ENCODE measurements at regions not wholly inside any gene's neighbourhood (a gene's known extent, or its start where the extent isn't known, plus 50 kb on each side); places are given as distances from the start of the nearest gene placed in this dataset.

GRCh38 chr1:34324879-34325440 lies 148.3 kb downstream of the C1orf94 start:
- H3K4me3 ChIP-seq (ENCODE audit: low read length), result no peak overlapping the region
- no peak for DNase-seq (ENCODE audit: low read depth, low spot score)

GRCh38 chr1:34328281-34328799 lies 151.6 kb downstream of the C1orf94 start:
- H3K4me3 ChIP-seq (ENCODE audit: low read length), result no peak overlapping the region
- DNase-seq (ENCODE audit: low read depth, low spot score), result no peak

DNA sequence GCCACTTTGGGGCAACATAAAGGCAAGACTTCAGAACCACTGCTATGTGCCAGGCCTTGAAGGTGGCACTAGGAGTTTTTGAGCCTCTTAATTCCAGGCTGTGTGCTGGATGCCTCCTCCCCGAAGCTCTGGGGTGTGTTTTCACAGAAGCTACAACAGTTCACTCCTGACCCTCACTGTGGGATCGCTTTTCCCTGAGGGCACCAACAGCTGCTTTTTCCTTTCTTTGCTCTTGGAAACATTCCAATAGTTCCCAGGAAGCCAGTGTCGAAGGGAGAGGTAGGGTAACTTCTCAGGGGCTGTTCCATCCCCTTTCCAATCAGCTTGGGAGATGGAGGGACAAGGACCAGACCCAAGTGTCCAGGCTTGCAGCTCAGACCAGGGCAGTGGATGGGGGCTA lies 153.4 kb downstream of the C1orf94 start:
- DNase-seq (ENCODE audit: low read depth, low spot score), result no peak
- H3K4me3 ChIP-seq (ENCODE audit: low read length), result no peak overlapping the region

DNA sequence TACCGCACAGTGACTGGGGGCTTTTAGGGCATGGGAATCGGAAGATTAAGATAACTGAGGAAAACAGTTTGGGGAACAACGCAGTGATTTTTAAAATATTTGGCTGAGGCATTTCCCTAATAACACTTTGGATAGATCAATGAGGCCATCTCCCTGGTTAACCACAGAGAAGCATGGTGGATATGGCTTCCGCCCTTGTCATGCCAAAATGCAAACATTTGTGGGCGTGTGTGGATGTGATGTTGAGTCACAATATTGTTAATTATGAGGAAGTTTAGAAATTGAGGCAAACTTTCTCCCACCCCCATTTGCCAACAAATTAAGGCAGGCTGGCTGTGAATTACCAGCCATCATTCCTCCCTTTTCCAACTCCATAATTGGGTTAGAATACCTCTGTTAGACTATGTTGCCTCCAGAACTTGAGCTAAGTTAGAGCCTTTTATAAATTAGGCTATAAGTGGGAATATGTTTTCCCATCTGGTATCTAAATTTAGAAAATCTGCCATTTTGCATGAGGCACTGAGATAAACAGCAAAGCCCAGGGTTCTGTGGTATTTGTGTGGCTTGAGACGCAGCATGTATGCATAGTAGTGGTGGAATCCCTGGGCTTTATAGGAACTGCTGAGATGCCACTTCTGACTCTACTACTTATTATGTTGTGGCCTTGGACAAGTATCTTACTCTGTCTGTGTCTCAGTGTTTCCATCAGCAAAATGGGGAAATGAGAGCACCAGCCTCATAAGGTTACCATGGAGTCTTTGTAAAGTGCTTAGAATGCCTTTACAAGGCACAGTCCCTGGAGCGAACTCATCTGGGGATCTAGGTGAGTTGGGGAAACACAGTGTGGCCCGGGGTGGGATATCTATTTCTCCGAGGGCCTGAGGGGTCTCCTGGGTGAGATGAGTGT lies 154.6 kb downstream of the C1orf94 start:
- H3K4me3 ChIP-seq (ENCODE audit: low read length), result no peak overlapping the region
- DNase-seq (ENCODE audit: low read depth, low spot score), result no peak

- no peak for DNase-seq (ENCODE audit: low read depth, low spot score)
- no peak overlapping the region for H3K4me3 ChIP-seq (ENCODE audit: low read length)
Observed at GRCh38 chr1:34332996-34333395, 156.3 kb downstream of the C1orf94 start.

DNA sequence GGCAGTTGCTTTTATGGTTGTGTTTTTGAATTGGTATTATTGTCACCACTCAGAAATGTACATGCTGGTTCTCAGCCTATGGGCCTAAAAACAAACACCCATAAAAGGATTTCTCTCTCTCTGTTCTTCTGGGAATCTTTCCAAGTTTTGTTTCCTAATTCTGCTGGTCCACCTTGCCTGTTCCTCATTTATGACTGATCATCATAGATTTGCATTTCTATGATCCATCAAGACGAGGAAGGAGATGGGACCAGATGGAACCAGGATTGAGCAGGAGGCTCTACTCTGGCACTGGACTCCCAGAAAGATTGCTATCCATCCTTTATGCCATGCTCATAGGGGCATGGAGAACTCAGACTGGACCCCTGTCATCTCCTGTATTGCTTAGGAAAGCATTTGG lies 162.2 kb downstream of the C1orf94 start:
- no peak for DNase-seq (ENCODE audit: low read depth, low spot score)
- no peak overlapping the region for H3K4me3 ChIP-seq (ENCODE audit: low read length)

DNA sequence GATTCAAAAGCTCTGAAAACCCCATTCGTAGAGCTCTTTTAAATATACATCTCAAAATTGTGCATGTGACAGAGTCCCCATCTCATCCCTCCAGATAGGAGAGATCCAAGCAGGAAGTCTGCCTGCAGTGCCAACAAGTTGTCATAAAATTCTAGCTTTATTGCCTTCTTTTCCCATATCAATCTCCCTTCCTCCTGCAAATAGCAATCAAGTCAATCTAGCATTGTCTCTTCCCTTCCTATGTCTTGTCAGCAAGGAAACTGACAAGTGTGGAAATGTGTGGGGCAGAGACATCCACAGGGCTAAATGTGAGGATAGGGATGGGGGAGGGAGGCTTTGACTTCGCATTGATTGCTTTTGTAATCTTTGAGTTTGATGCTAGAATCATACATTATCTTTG lies 165.2 kb downstream of the C1orf94 start:
- no peak overlapping the region for H3K4me3 ChIP-seq (ENCODE audit: low read length)
- DNase-seq (ENCODE audit: low read depth, low spot score), result no peak

- H3K4me3 ChIP-seq (ENCODE audit: low read length), result no peak overlapping the region
- DNase-seq (ENCODE audit: low read depth, low spot score), result no peak
Observed at GRCh38 chr1:34342334-34342733, 165.6 kb downstream of the C1orf94 start.

- no peak for DNase-seq (ENCODE audit: low read depth, low spot score)
- H3K4me3 ChIP-seq (ENCODE audit: low read length), result no peak overlapping the region
Observed at GRCh38 chr1:34346128-34346527, 169.4 kb downstream of the C1orf94 start.

- no peak overlapping the region for H3K4me3 ChIP-seq (ENCODE audit: low read length)
- no peak for DNase-seq (ENCODE audit: low read depth, low spot score)
Observed at GRCh38 chr1:34353409-34353808, 176.7 kb downstream of the C1orf94 start.

- DNase-seq (ENCODE audit: low read depth, low spot score), result no peak
- H3K4me3 ChIP-seq (ENCODE audit: low read length), result no peak overlapping the region
Observed at GRCh38 chr1:34354367-34354766, 177.7 kb downstream of the C1orf94 start.

DNA sequence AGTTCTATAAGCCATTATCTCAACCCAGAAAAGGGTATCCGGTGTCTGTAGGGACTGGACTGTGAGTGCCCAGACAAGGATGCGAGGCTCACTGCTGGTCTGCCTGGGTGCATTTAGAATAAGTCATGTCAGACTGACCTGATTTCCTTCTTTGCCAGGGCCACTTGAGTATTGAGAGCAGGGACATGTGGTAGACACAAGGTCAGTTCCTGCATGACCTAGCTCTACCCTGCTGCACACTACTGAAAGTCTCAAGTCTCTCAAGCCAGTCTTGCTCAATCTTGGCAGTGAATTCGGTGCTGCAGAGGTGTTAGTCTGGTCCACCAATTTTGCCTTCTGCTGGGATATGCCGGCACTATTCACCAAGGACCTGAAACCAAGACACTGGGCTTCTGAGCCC lies 180.1 kb downstream of the C1orf94 start:
- H3K4me3 ChIP-seq (ENCODE audit: low read length), result no peak overlapping the region
- no peak for DNase-seq (ENCODE audit: low read depth, low spot score)

DNA sequence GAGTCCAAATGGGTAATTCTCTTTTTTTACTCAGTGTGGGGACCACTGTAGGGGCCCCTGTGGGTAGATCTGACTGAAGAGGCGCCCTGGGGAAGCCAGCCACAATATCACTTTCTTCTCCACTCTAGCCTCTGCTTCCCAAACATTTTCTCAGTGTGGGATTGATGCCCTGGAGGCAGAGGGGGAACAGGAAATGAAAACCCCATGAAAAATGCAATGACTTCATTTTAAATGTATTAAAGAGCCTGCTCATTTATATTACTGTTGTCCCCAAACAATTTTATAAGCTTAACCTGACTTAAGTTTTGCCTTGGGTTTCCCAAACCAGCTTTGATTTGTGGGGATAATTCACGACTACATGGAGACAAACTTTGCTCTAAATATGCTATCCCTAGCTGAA lies 181.9 kb downstream of the C1orf94 start:
- no peak for DNase-seq (ENCODE audit: low read depth, low spot score)
- H3K4me3 ChIP-seq (ENCODE audit: low read length), result no peak overlapping the region

GRCh38 chr1:34359411-34359810 lies 182.7 kb downstream of the C1orf94 start:
- H3K4me3 ChIP-seq (ENCODE audit: low read length), result no peak overlapping the region
- no peak for DNase-seq (ENCODE audit: low read depth, low spot score)

GRCh38 chr1:34360574-34360973 lies 183.9 kb downstream of the C1orf94 start:
- no peak for DNase-seq (ENCODE audit: low read depth, low spot score)
- H3K4me3 ChIP-seq (ENCODE audit: low read length), result no peak overlapping the region

DNA sequence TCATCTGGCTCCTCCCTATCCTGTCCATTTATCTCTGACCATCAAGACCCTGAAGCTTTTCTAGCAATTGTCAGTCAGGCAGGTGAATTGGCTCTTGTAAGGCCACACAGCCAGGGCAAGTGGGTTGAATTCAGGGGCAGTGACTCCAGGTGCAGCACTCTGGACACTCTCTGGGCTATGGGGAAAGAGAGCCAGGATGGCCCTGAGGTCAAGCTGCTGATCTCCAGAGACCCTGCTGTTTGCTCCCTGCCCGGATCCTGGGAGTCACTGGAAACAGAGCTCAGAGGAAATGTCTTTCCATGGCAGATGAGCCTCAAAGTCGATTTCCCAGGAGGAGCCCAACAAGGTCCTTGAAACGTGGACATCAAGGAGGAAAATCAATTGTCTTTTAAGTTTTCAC lies 184.4 kb downstream of the C1orf94 start:
- no peak for DNase-seq (ENCODE audit: low read depth, low spot score)

DNA sequence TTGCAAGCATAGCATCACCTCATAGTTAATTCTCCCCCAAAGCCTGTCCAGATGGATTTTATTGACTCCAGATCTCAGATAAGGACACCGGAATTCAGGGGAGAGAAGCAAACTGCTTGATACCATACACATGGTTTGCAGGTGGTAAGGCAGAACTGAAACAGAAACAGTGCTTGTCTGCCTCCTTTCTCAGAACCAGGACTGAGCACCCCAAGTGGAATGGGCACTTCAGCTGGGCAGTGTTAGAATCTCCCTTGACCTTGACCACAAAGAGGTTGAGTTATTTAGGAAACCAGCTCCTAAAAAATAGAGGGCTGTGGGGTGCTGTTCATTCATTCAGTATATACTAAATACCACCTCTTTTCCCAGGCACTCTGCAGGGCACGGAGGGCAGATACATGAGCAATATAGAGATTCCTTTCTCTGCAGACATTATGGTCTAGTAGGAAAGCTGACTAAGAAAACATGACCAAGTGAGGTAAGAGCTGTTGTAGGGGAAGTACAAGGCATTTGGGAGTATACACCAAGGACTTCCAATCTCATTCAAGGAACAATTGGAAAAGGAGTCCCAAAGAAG lies 185.2 kb downstream of the C1orf94 start:
- no peak overlapping the region for H3K4me3 ChIP-seq (ENCODE audit: low read length)
- no peak for DNase-seq (ENCODE audit: low read depth, low spot score)

More for the DNA sequence above, 184.4 kb downstream of the C1orf94 start:
- H3K4me3 ChIP-seq (ENCODE audit: low read length), result no peak overlapping the region

DNA sequence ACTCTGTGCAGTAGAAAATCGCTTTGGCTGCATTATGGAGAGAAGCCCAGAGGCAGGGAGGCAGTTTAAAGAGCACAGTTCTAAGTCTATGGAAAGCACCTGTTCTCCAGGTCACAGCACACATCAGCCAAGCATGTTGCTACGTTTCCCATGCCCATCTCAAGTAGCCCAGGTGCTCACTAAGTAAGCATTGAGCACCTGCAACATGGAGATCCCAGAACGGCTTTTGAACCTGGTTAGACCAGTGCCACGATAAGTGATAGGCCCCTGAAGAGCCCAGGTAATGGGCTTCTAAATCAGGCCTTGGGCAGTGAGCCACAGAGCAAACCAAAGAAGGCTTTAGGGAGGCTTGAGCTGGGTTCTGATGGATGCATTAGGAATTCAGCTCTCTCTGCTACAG lies 186.2 kb downstream of the C1orf94 start:
- H3K4me3 ChIP-seq (ENCODE audit: low read length), result no peak overlapping the region
- DNase-seq (ENCODE audit: low read depth, low spot score), result no peak

- H3K4me3 ChIP-seq (ENCODE audit: low read length), result no peak overlapping the region
- no peak for DNase-seq (ENCODE audit: low read depth, low spot score)
Observed at GRCh38 chr1:34363447-34363846, 186.7 kb downstream of the C1orf94 start.

- no peak for DNase-seq (ENCODE audit: low read depth, low spot score)
- no peak overlapping the region for H3K4me3 ChIP-seq (ENCODE audit: low read length)
Observed at GRCh38 chr1:34363915-34364314, 187.2 kb downstream of the C1orf94 start.

All from Jurkat, Clone E6-1 (cell line).